Colonic mucosa (tissue), 4 donors: ENCODE measurements at regions not wholly inside any gene's neighbourhood (a gene's known extent, or its start where the extent isn't known, plus 50 kb on each side); places are given as distances from the start of the nearest gene placed in this dataset.

ENCODE experiments used
- DNase-seq: peaks from one replicate; pipeline ENCODE4 v3.0.0-alpha.2; 2020
- H3K27ac ChIP-seq: fragments of 200-600 bp; one replicate; pipeline ENCODE4 v1.8.0; 2021
- H3K27me3 ChIP-seq: fragments of 200-600 bp; one replicate; pipeline ENCODE4 v1.8.0; 2021
- H3K36me3 ChIP-seq: fragments of 200-600 bp; one replicate; pipeline ENCODE4 v1.8.0; 2021
- H3K4me1 ChIP-seq: fragments of 200-600 bp; one replicate; pipeline ENCODE4 v1.8.0; 2021; ENCODE audit warnings: mild to moderate bottlenecking
- H3K4me3 ChIP-seq: fragments of 200-600 bp; one replicate; pipeline ENCODE4 v1.8.0; 2021
- H3K9ac ChIP-seq, 2 donors: one replicate each; pipeline ENCODE4 v1.7.0; 2013; ENCODE audit warnings: control low read depth in 2 of 2, low read depth in 2 of 2, low read length in 2 of 2
- H3K9me3 ChIP-seq: fragments of 200-600 bp; one replicate; pipeline ENCODE4 v1.8.0; 2021
- CTCF ChIP-seq: fragments of 200-600 bp; IDR thresholded peaks from one replicate; pipeline ENCODE4 v1.8.0; 2022; ENCODE audit warnings: antibody characterized with exemption, mild to moderate bottlenecking
- intact Hi-C: fragments of 100-400 bp; cut with DNase I; formaldehyde crosslinking; loops from one replicate; pipeline ENCODE4 v1.14.1; 2022
- donor health status: healthy.
- donor health status: DM: no; HTN: no; CAD: no.
- donor health status: DM: no; HTN: no; CAD: no.

GRCh38 chr10:9501944-9502343 lies 1447.5 kb downstream of the GATA3 start:
- Histone ChIP-seq H3K27me3 (no peaks in the 10 kb centered on the region), H3K36me3 (no peaks in the 10 kb centered on the region), H3K9ac (no peak overlapping the region), H3K4me1 (no peaks in the 10 kb centered on the region), H3K9me3 (no peaks in the 10 kb centered on the region), H3K4me3 (no peak overlapping the region), H3K27ac (no peak overlapping the region)
- intact Hi-C loops = no loop called here
- DNase-seq = no peak
- no peak for TF ChIP-seq CTCF

- Histone ChIP-seq H3K4me3 (no peak overlapping the region), H3K4me1 (no peaks in the 10 kb centered on the region), H3K27me3 (no peaks in the 10 kb centered on the region), H3K27ac (no peak overlapping the region), H3K9ac (no peak overlapping the region), H3K36me3 (no peaks in the 10 kb centered on the region), H3K9me3 (no peaks in the 10 kb centered on the region)
- DNase-seq = no peak
- no peak for TF ChIP-seq CTCF
- intact Hi-C loops = no loop called here
Measured at GRCh38 chr10:9504227-9504626, 1449.7 kb downstream of the GATA3 start.

DNA sequence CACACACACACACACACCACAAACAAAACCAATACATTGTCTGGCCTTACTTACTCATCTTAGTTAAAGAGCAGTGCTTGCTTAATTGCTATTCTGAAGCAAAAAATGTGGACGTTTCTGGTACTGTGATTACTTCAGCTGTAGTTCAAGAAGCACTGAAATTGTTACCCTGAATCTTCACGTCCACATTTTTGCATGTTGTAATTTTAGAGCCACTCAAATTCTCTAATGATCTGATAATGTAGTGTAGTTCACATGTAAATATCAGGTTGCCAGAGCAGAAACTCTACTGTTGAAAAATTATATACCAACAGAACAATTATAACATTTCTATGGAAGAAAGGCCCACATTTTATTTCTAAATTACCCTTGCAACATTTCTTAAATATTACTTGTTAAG lies 1451.1 kb downstream of the GATA3 start:
- no peak for TF ChIP-seq CTCF

GRCh38 chr10:9508606-9509005 lies 1454.1 kb downstream of the GATA3 start:
- no peak overlapping the region for H3K27ac ChIP-seq
- H3K9ac ChIP-seq = no peak overlapping the region
- intact Hi-C loops = no loop called here
- no peaks in the 10 kb centered on the region for H3K4me1 ChIP-seq
- no peaks in the 10 kb centered on the region for H3K27me3 ChIP-seq
- no peak for DNase-seq
- H3K4me3 ChIP-seq = no peak overlapping the region
- no peak for TF ChIP-seq CTCF
- H3K36me3 ChIP-seq = no peaks in the 10 kb centered on the region
- H3K9me3 ChIP-seq = no peaks in the 10 kb centered on the region

More for the DNA sequence above, 1451.1 kb downstream of the GATA3 start:
- DNase-seq = no peak
- Histone ChIP-seq H3K36me3 (no peaks in the 10 kb centered on the region), H3K9me3 (no peaks in the 10 kb centered on the region), H3K4me3 (no peak overlapping the region), H3K27me3 (no peaks in the 10 kb centered on the region), H3K9ac (no peak overlapping the region), H3K4me1 (no peaks in the 10 kb centered on the region), H3K27ac (no peak overlapping the region)
- intact Hi-C loops = no loop called here

DNA sequence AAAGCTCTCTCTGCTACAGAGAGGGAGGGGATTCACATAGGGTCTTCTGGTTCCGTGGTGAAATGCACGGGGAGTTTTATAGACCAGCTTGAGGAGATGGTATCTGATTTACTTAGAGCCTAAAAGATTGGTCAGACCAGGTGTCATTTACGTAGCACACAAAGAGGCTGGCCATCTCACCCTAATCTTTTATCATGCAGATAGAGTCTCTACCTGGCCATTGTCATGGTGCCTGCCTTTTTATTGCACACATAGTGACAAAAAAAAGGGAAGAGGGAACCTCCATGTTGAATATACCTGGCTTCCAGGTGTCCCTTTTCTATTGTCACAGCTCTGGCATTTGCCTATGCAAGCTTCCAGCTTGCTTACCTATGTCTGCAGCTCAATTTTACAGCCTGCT lies 1456.1 kb downstream of the GATA3 start:
- Histone ChIP-seq H3K27ac (no peak overlapping the region), H3K4me1 (no peaks in the 10 kb centered on the region), H3K9me3 (no peaks in the 10 kb centered on the region), H3K9ac (no peak overlapping the region), H3K36me3 (no peaks in the 10 kb centered on the region), H3K27me3 (no peaks in the 10 kb centered on the region), H3K4me3 (no peak overlapping the region)
- no peak for DNase-seq
- no peak for TF ChIP-seq CTCF
- intact Hi-C loops = no loop called here

- no peak for DNase-seq
- no peak overlapping the region for H3K9ac ChIP-seq
- no peaks in the 10 kb centered on the region for H3K9me3 ChIP-seq
- no peak for TF ChIP-seq CTCF
- no peak overlapping the region for H3K27ac ChIP-seq
- no peaks in the 10 kb centered on the region for H3K36me3 ChIP-seq
- no peaks in the 10 kb centered on the region for H3K27me3 ChIP-seq
- H3K4me1 ChIP-seq = no peaks in the 10 kb centered on the region
- intact Hi-C loops = no loop called here
- H3K4me3 ChIP-seq = no peak overlapping the region
Measured at GRCh38 chr10:9515922-9516321, 1461.4 kb downstream of the GATA3 start.
